HEK293T (cell line): ENCODE measurements at regions not wholly inside any gene's neighbourhood (a gene's known extent, or its start where the extent isn't known, plus 50 kb on each side); places are given as distances from the start of the nearest gene placed in this dataset.

ENCODE experiments used
- ARNT ChIP-seq: fragments of 450-650 bp; IDR thresholded peaks from 2 replicates; pipeline ENCODE4 v1.6.1; 2017; ENCODE audit warnings: mild to moderate bottlenecking
- BHLHE40 ChIP-seq: fragments of 450-650 bp; IDR thresholded peaks from 2 replicates; pipeline ENCODE4 v1.6.1; 2016; ENCODE audit warnings: mild to moderate bottlenecking, moderate library complexity, borderline replicate concordance
- CTBP1 ChIP-seq: fragments of 450-650 bp; IDR thresholded peaks from 2 replicates; pipeline ENCODE4 v1.6.1; 2016; ENCODE audit warnings: borderline replicate concordance
- ELF4 ChIP-seq: fragments of 450-650 bp; IDR thresholded peaks from 2 replicates; pipeline ENCODE4 v1.6.1; 2017; ENCODE audit warnings: antibody characterized with exemption
- FOXK2 ChIP-seq: fragments of 450-650 bp; IDR thresholded peaks from 2 replicates; pipeline ENCODE4 v1.6.1; 2016; ENCODE audit warnings: mild to moderate bottlenecking
- FOXM1 ChIP-seq: fragments of 450-650 bp; IDR thresholded peaks from 2 replicates; pipeline ENCODE4 v1.6.1; 2017; ENCODE audit warnings: mild to moderate bottlenecking, borderline replicate concordance
- HDGF ChIP-seq: fragments of 450-650 bp; IDR thresholded peaks from 2 replicates; pipeline ENCODE4 v1.6.1; 2017; ENCODE audit warnings: antibody characterized with exemption, borderline replicate concordance
- L3MBTL2 ChIP-seq: fragments of 450-650 bp; conservative IDR thresholded peaks from 2 replicates; pipeline ENCODE4 v1.6.1; 2016; ENCODE audit warnings: mild to moderate bottlenecking
- SP1 ChIP-seq: fragments of 450-650 bp; IDR thresholded peaks from 2 replicates; pipeline ENCODE4 v1.6.1; 2017
- SUZ12 ChIP-seq: fragments of 450-650 bp; IDR thresholded peaks from 2 replicates; pipeline ENCODE4 v1.6.1; 2016; ENCODE audit warnings: mild to moderate bottlenecking
- TF ChIP-seq, protein P1 (sequence below): fragments of 450-650 bp; IDR thresholded peaks from 2 replicates; pipeline ENCODE4 v1.6.1; 2016

DNA sequence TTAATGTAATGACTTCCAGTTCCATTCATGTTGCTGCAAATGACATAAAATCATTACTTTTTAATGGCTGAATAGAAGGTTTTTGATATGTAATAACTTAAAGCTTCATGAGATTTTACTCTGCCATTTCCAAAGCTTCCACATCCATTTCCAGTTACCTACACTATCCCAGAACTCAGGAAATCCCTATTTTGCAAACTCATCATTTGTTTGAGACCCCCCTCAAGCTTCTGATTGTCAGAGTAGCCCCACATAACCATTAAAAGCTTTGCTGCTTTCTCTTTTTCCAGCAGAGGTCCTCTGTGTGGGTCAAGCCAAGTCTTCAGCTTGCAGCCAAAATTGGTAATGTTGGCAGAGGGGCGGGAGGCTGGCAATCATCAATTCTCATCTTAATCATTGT, 50.6 kb upstream of the IL1R1 start:
- no peak for TF ChIP-seq ARNT
- TF ChIP-seq SUZ12 = no peak
- TF ChIP-seq BHLHE40 = no peak
- no peak for TF ChIP-seq SP1
- no peak for TF ChIP-seq ELF4
- no peak for TF ChIP-seq FOXM1
- no peak for TF ChIP-seq FOXK2
- no peak for TF ChIP-seq CTBP1
- TF ChIP-seq HDGF = no peak
- no peak for TF ChIP-seq L3MBTL2
- TF ChIP-seq, protein P1, sequence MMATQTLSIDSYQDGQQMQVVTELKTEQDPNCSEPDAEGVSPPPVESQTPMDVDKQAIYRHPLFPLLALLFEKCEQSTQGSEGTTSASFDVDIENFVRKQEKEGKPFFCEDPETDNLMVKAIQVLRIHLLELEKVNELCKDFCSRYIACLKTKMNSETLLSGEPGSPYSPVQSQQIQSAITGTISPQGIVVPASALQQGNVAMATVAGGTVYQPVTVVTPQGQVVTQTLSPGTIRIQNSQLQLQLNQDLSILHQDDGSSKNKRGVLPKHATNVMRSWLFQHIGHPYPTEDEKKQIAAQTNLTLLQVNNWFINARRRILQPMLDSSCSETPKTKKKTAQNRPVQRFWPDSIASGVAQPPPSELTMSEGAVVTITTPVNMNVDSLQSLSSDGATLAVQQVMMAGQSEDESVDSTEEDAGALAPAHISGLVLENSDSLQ = no peak
